Smooth muscle cell of the brain vasculature (primary cell): ENCODE measurements at regions not wholly inside any gene's neighbourhood (a gene's known extent, or its start where the extent isn't known, plus 50 kb on each side); places are given as distances from the start of the nearest gene placed in this dataset.
"Not testable (repeated sequence)": the region's sequence is repeated elsewhere in the genome, so short reads cannot be mapped to it uniquely, and the experiment has no call there.

ENCODE experiments used
- DNase-seq: peaks from one replicate; pipeline ENCODE4 v3.0.0-alpha.2; 2012; ENCODE audit warnings: low read depth, low spot score

- no peak for DNase-seq
Measured at GRCh38 chr10:59454171-59454919, 92.0 kb upstream of the FAM13C start.

GRCh38 chr10:59448616-59449015 lies 86.3 kb upstream of the FAM13C start:
- no peak for DNase-seq

GRCh38 chr10:59435707-59436106 lies 73.4 kb upstream of the FAM13C start:
- no peak for DNase-seq

- DNase-seq: no peak
Measured at GRCh38 chr10:59434463-59435321, 72.3 kb upstream of the FAM13C start.

- DNase-seq: no peak
Measured at GRCh38 chr10:59433720-59434428, 71.5 kb upstream of the FAM13C start.

GRCh38 chr10:59432207-59432900 lies 70.0 kb upstream of the FAM13C start:
- DNase-seq: no peak

- not testable (repeated sequence) for DNase-seq
Measured at GRCh38 chr10:59413795-59414194, 51.4 kb upstream of the FAM13C start.
